SK-N-MC (cell line): ENCODE measurements at regions not wholly inside any gene's neighbourhood (a gene's known extent, or its start where the extent isn't known, plus 50 kb on each side); places are given as distances from the start of the nearest gene placed in this dataset.
A peak's percentile ranks its signal among the peaks of the same experiment; 100 is the strongest.

ENCODE experiments used
- DNase-seq: peaks from one replicate; pipeline ENCODE4 v3.0.0-alpha.2; 2011; ENCODE audit warnings: low read depth, low spot score
- H3K27ac ChIP-seq: fragments of 200-600 bp; sonication (generic); 2 replicates; pipeline ENCODE4 v1.5.1; 2016; ENCODE audit warnings: mixed run types
- H3K36me3 ChIP-seq: fragments of 200-600 bp; sonication (generic); 2 replicates; pipeline ENCODE4 v1.6.1; 2017; ENCODE audit warnings: antibody characterized with exemption, low read length, mixed read lengths; ENCODE audit not compliant: insufficient read depth
- H3K4me3 ChIP-seq: fragments of 200-600 bp; sonication (generic); 2 replicates; pipeline ENCODE4 v1.5.1; 2016
- H3K9ac ChIP-seq: fragments of 200-600 bp; sonication (generic); 2 replicates; pipeline ENCODE4 v1.8.0; 2017; ENCODE audit warnings: mixed run types, mixed read lengths; ENCODE audit not compliant: insufficient read length
- H3K9me3 ChIP-seq: fragments of 200-600 bp; sonication (generic); 2 replicates; pipeline ENCODE4 v1.6.1; 2017; ENCODE audit warnings: low read depth, mild to moderate bottlenecking, antibody characterized with exemption, low read length, moderate library complexity, mixed read lengths
- EZH2 ChIP-seq: fragments of 200-600 bp; sonication (generic); IDR thresholded peaks from one replicate; pipeline ENCODE4 v1.6.1; 2017; ENCODE audit warnings: antibody characterized with exemption
- FOXP2 ChIP-seq: optimal IDR thresholded peaks from 2 replicates; pipeline ENCODE3; 2011; ENCODE audit warnings: mild to moderate bottlenecking, moderate library complexity; ENCODE audit not compliant: insufficient read depth; ENCODE audit errors: extremely low read length, control extremely low read depth
- POLR2AphosphoS5 ChIP-seq: IDR thresholded peaks from 2 replicates; pipeline ENCODE4 v1.6.1; 2012; ENCODE audit warnings: mild to moderate bottlenecking, low read depth, low read length, borderline replicate concordance

GRCh38 chr4:71221510-71222466 lies 117.0 kb upstream of the SLC4A4 start:
- no peak for DNase-seq
- Histone ChIP-seq H3K9me3 (no peaks in the 10 kb centered on the region), H3K9ac (no peak overlapping the region), H3K27ac (no peak overlapping the region), H3K36me3 (no peaks in the 10 kb centered on the region), H3K4me3 (no peak overlapping the region)
- TF ChIP-seq POLR2AphosphoS5 = no peak
- no peak for TF ChIP-seq EZH2
- TF ChIP-seq FOXP2 = no peak

DNA sequence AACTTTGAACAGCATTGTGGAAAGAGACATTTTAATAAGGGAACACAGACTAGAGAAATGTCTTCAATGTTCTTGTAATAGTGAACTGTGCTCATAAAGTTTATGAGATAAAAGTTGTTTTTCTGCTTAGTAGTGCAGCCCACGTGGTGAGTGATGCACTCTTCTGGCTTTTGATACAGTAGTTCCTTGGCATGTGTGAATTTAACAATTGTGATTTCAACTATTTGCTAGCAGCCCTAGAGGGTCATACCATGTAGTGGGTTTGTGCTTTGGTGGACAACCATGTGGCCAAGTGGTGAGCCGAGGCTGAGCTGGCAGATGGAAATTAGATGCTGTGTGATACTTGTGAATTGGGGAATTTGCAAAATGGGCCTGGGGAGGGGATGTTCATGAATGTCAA lies 116.2 kb upstream of the SLC4A4 start:
- Histone ChIP-seq H3K4me3 (no peak overlapping the region), H3K36me3 (no peaks in the 10 kb centered on the region), H3K9ac (no peak overlapping the region), H3K9me3 (no peaks in the 10 kb centered on the region), H3K27ac (no peak overlapping the region)
- TF ChIP-seq FOXP2 = no peak
- DNase-seq = no peak

- H3K4me3 ChIP-seq = peak overlapping the region; percentile 29
- no peaks in the 10 kb centered on the region for H3K36me3 ChIP-seq
- no peaks in the 10 kb centered on the region for H3K9me3 ChIP-seq
- H3K9ac ChIP-seq = peak overlapping the region; percentile 52
- peak; percentile 66 for DNase-seq
- TF ChIP-seq EZH2 (no peak), FOXP2 (no peak), POLR2AphosphoS5 (no peak)
- 0 out of 2 replicates have a peak overlapping the region, but pooled peaks have one; percentile 38 for H3K27ac ChIP-seq
Observed at GRCh38 chr4:71229477-71230270, 109.1 kb upstream of the SLC4A4 start.

DNA sequence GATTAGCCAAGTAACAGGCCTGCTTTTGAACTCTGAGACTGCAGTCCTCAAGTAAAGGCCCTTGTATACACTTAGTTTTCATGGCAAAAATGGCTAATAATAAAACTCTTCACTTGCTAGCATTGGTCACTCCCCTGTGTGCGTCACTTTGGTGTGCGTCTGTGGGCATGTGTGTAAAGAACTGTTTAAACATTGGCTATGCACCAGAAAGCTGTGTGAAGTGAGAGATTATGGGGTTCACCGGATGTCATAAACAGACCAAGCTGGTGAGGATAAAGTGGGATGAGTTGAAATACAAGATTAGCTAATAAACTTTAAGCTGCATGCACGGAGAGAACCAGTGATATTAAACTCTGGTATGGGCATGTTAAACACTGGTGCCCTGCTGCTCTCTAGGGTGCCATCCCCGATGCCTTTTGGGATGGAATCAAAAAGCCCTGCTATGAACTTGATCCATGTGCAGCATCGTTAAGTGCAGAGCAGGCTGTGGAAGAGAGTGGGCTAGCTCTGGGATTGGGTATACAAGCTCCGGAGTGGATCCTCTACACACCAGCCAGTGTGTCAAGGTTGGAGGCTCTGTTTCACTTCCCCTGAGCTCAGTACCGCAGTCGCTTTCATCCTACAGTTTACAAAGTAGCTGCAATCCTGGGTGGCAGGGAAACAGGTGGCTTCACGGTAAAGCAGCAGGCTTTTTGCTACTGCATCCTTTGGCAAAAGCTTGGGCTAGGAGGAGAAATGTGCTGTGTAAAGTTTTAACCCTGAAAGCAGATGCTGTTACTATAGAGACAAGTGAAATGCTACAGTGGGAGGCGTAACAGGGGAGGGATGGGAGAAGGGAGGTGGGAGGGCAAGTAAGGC lies 108.3 kb upstream of the SLC4A4 start:
- no peaks in the 10 kb centered on the region for H3K36me3 ChIP-seq
- no peaks in the 10 kb centered on the region for H3K9me3 ChIP-seq
- TF ChIP-seq POLR2AphosphoS5 (no peak), EZH2 (no peak), FOXP2 (no peak)
- H3K4me3 ChIP-seq = peak overlapping the region; percentile 29; the same call in 1 of the 2 replicates
- H3K27ac ChIP-seq = 0 out of 2 replicates have a peak overlapping the region, but pooled peaks have one; percentile 26
- no peak for DNase-seq
- H3K9ac ChIP-seq = peak overlapping the region; percentile 52

DNA sequence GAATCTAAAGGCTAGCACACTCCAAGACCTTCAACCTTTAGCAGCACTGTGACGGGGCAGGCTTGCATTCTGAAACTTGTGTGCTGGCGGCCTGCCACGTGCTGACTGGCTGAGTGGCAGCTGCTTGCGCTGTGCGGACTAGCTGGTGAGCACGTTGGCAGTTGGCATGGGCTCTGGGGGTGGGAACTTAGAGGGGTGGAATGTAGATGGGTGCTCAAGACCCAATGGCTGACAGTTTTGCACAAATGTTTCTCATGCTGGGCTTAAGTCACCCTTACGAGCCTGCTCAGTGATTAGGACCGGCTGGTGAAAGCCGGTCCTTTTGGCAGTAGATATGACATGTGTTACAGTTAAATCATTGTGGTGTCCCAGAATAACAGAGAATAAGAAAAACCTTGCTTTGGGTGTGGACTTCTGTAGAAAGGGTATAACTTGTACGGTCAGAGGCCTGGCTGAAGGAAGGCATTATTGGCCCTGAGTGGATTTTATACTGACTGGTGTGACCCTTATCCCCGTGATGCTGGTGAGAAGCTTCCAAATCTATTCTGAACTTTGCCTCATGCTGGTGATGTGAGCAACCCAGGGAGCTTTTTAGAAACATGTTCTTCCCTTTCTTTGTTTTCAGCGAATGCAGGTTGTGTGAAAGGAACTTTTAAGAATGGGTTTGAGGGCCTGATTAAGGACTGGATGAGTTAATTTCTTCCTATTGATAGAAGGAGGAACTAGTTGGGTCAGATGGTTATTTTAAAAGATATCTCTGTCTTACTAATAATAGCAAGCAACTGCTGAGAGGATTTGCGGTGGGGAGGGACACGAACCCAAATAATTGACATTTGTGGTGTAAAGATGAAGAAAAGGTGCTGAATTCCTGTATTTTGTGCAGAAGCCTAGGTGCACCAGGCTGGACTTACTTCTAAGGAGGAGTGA lies 107.4 kb upstream of the SLC4A4 start:
- TF ChIP-seq EZH2 = no peak
- no peak for TF ChIP-seq FOXP2
- no peak for TF ChIP-seq POLR2AphosphoS5
- Histone ChIP-seq H3K9me3 (no peaks in the 10 kb centered on the region), H3K4me3 (no peak overlapping the region), H3K9ac (no peak overlapping the region), H3K36me3 (no peaks in the 10 kb centered on the region), H3K27ac (no peak overlapping the region)
- DNase-seq = no peak

DNA sequence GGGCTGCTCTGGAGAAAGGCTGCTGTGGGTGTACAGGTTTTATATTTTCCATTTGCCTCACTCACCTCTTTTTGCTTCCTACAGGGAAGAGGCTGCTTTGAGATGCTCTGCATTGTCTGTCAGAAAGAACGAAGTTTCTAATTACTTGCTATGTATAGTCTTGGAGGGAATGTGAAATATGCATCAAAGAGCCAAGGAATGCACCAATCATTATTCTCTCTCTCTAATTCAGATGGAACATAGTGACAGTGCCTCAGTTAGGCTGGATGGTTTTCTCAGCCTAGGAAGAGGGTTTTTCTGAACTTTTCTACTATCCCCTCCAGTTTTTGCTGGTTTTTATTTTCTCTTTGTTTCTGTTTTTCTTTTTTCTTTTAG lies 106.8 kb upstream of the SLC4A4 start:
- no peaks in the 10 kb centered on the region for H3K9me3 ChIP-seq
- no peak overlapping the region for H3K9ac ChIP-seq
- DNase-seq = no peak
- no peak overlapping the region for H3K27ac ChIP-seq
- no peaks in the 10 kb centered on the region; the same call in 1 of the 2 replicates for H3K36me3 ChIP-seq
- no peak overlapping the region for H3K4me3 ChIP-seq
- no peak for TF ChIP-seq FOXP2
- TF ChIP-seq EZH2 = no peak
- no peak for TF ChIP-seq POLR2AphosphoS5

GRCh38 chr4:71232846-71233245 lies 106.0 kb upstream of the SLC4A4 start:
- TF ChIP-seq EZH2 (no peak), POLR2AphosphoS5 (no peak)
- DNase-seq = no peak
- H3K27ac ChIP-seq = no peak overlapping the region
- H3K9ac ChIP-seq = no peak overlapping the region
- no peaks in the 10 kb centered on the region for H3K9me3 ChIP-seq
- no peak overlapping the region for H3K4me3 ChIP-seq
- no peaks in the 10 kb centered on the region; the same call in 1 of the 2 replicates for H3K36me3 ChIP-seq
